ENCODE measurements at regions not wholly inside any gene's neighbourhood (a gene's known extent, or its start where the extent isn't known, plus 50 kb on each side); places are given as distances from the start of the nearest gene placed in this dataset.

GRCh38 chr4:111066447-111066846, 443.6 kb upstream of the PITX2 start:
- no peak for TF ChIP-seq CTCF (IDR thresholded peaks at IDR 0.05)
- Histone ChIP-seq H3K27ac (ENCODE audit: low read depth in 1 of 2, low read length in 2 of 2) (no peak overlapping the region), H2AFZ (ENCODE audit: insufficient read depth, low read depth, low read length, poor library complexity, severe bottlenecking) (no peak overlapping the region), H3K4me1 (ENCODE audit: control insufficient read depth in 1 of 2, insufficient read depth in 2 of 2, low read length in 2 of 2) (no peaks in the 10 kb centered on the region), H3K36me3 (replicated peaks in 1 of 2; ENCODE audit: control insufficient read depth in 1 of 2, insufficient read depth in 2 of 2, low read length in 2 of 2) (no peaks in the 10 kb centered on the region), H3K9ac (ENCODE audit: insufficient read depth, low read length, poor library complexity, severe bottlenecking) (no peak overlapping the region), H3K79me2 (ENCODE audit: insufficient read depth, low read length) (no peaks in the 10 kb centered on the region), H3K4me2 (replicated peaks; ENCODE audit: extremely low read depth, low read length, poor library complexity, severe bottlenecking) (no peak overlapping the region), H3K9me3 (replicated peaks in 1 of 2; ENCODE audit: control insufficient read depth in 1 of 2, insufficient read depth in 1 of 2, low read length in 2 of 2) (peaks cover 0 to 3% of the 10 kb centered on the region in 2 donors), H3K27me3 (ENCODE audit: control insufficient read depth in 2 of 2, insufficient read depth in 2 of 2, low read length in 2 of 2) (no peaks in the 10 kb centered on the region), H4K20me1 (ENCODE audit: insufficient read depth, low read length) (no peaks in the 10 kb centered on the region), H3K4me3 (replicated peaks in 1 of 3; ENCODE audit: low read depth in 2 of 3, low read length in 3 of 3) (no peak overlapping the region)
- DNase-seq: no peak
- no peaks in the 10 kb centered on the region for H3K4me1 Mint-ChIP-seq
- H3K27me3 Mint-ChIP-seq (ENCODE audit: low read depth in 3 of 3): no peaks in the 10 kb centered on the region
- no peaks in the 10 kb centered on the region for H3K36me3 Mint-ChIP-seq
- H3K9me3 Mint-ChIP-seq: peaks cover 0 to 6% (median 0%) of the 10 kb centered on the region in 7 donors
- intact Hi-C loops (cut with micrococcal nuclease): no loop called here
- no peak overlapping the region for H3K4me3 Mint-ChIP-seq
- H3K27ac Mint-ChIP-seq: no peak overlapping the region

GRCh38 chr4:111066887-111067286, 444.0 kb upstream of the PITX2 start:
- H3K27ac Mint-ChIP-seq: no peak overlapping the region

More at GRCh38 chr4:111066887-111067286, 444.0 kb upstream of the PITX2 start:
- Mint-ChIP-seq H3K4me3 (no peak overlapping the region), H3K4me1 (no peaks in the 10 kb centered on the region), H3K36me3 (no peaks in the 10 kb centered on the region), H3K27me3 (ENCODE audit: low read depth in 3 of 3) (no peaks in the 10 kb centered on the region), H3K9me3 (peaks cover 0 to 6% (median 0%) of the 10 kb centered on the region in 7 donors)
- no peak for DNase-seq
- Histone ChIP-seq H3K9me3 (replicated peaks in 1 of 2; ENCODE audit: control insufficient read depth in 1 of 2, insufficient read depth in 1 of 2, low read length in 2 of 2) (peaks cover 0 to 3% of the 10 kb centered on the region in 2 donors), H4K20me1 (ENCODE audit: insufficient read depth, low read length) (no peaks in the 10 kb centered on the region), H2AFZ (ENCODE audit: insufficient read depth, low read depth, low read length, poor library complexity, severe bottlenecking) (no peak overlapping the region), H3K79me2 (ENCODE audit: insufficient read depth, low read length) (no peaks in the 10 kb centered on the region), H3K9ac (ENCODE audit: insufficient read depth, low read length, poor library complexity, severe bottlenecking) (no peak overlapping the region), H3K4me3 (replicated peaks in 1 of 3; ENCODE audit: low read depth in 2 of 3, low read length in 3 of 3) (no peak overlapping the region), H3K36me3 (replicated peaks in 1 of 2; ENCODE audit: control insufficient read depth in 1 of 2, insufficient read depth in 2 of 2, low read length in 2 of 2) (no peaks in the 10 kb centered on the region), H3K4me2 (replicated peaks; ENCODE audit: extremely low read depth, low read length, poor library complexity, severe bottlenecking) (no peak overlapping the region), H3K27ac (ENCODE audit: low read depth in 1 of 2, low read length in 2 of 2) (no peak overlapping the region), H3K27me3 (ENCODE audit: control insufficient read depth in 2 of 2, insufficient read depth in 2 of 2, low read length in 2 of 2) (no peaks in the 10 kb centered on the region), H3K4me1 (ENCODE audit: control insufficient read depth in 1 of 2, insufficient read depth in 2 of 2, low read length in 2 of 2) (no peaks in the 10 kb centered on the region)
- WGBS (ENCODE audit: insufficient coverage): 83% methylated on average over 1 of the region's 1 CpG
- no peak for TF ChIP-seq CTCF (IDR thresholded peaks at IDR 0.05)
- intact Hi-C loops (cut with micrococcal nuclease): no loop called here

Data from CD14-positive monocyte (primary cell).